Panc1 (cell line): ENCODE measurements at regions not wholly inside any gene's neighbourhood (a gene's known extent, or its start where the extent isn't known, plus 50 kb on each side); places are given as distances from the start of the nearest gene placed in this dataset.

Source experiments
- ATAC-seq: fragments of 200-7000 bp; cut with Tn5 transposase; 2 replicates; pipeline ENCODE4 v1.9.1; 2020; ENCODE audit warnings: mild to moderate bottlenecking, moderate library complexity
- BruUV-seq: library from RNA; stranded (reverse); fragments of 400-500 nt; replicated peaks from 2 replicates; lab custom pipeline; 2021; lab: Mats Ljungman, UMichigan
- CTCF ChIA-PET: fragments of 300-600 bp; sonication (Branson Sonifier 250); formaldehyde crosslinking; loops from one replicate; lab custom pipeline; 2022; ENCODE audit warnings: antibody characterized with exemption; lab: Charles Lee
- POLR2A ChIA-PET: fragments of 300-600 bp; sonication (Branson Sonifier 250); formaldehyde crosslinking; loops from one replicate; lab custom pipeline; 2022; ENCODE audit warnings: antibody characterized with exemption; lab: Charles Lee
- DNase-seq: peaks from one replicate; pipeline ENCODE4 v3.0.0-alpha.2; 2010; ENCODE audit warnings: low read depth, low spot score
- H3K27ac ChIP-seq: 2 replicates; pipeline ENCODE4 v1.5.1; 2011; ENCODE audit warnings: mild to moderate bottlenecking, low read length, inconsistent platforms
- H3K27me3 ChIP-seq: fragments of 200-500 bp; sonication (Bioruptor generic); 2 replicates; pipeline ENCODE4 v1.6.0; 2014; ENCODE audit warnings: low read length, inconsistent platforms; ENCODE audit not compliant: control insufficient read depth, insufficient read depth
- H3K36me3 ChIP-seq: fragments of 200-500 bp; sonication (Bioruptor generic); 2 replicates; pipeline ENCODE4 v1.5.1; 2014; ENCODE audit warnings: inconsistent platforms, mild to moderate bottlenecking, low read length, moderate library complexity; ENCODE audit not compliant: control insufficient read depth, insufficient read depth
- H3K4me1 ChIP-seq: 2 replicates; pipeline ENCODE4 v1.5.1; 2011; ENCODE audit warnings: inconsistent platforms, mild to moderate bottlenecking, low read length, moderate library complexity; ENCODE audit not compliant: control insufficient read depth, insufficient read depth
- H3K4me3 ChIP-seq, 2 experiments: 2 replicates each; pipeline ENCODE4 v1.5.1; 2011 to 2012; ENCODE audit warnings: low read depth in 2 of 2, low read length in 2 of 2, mild to moderate bottlenecking in 2 of 2, inconsistent platforms in 1 of 2, moderate library complexity in 1 of 2
- H3K9me3 ChIP-seq: fragments of 200-500 bp; sonication (Bioruptor generic); 2 replicates; pipeline ENCODE4 v1.5.1; 2014; ENCODE audit warnings: low read depth, mild to moderate bottlenecking, inconsistent platforms, low read length, moderate library complexity; ENCODE audit not compliant: control insufficient read depth, insufficient read depth
- POLR2AphosphoS5 ChIP-seq: IDR thresholded peaks from 2 replicates; pipeline ENCODE4 v1.6.1; 2012; ENCODE audit warnings: mild to moderate bottlenecking, low read depth, low read length, moderate library complexity
- SIN3A ChIP-seq: IDR thresholded peaks from 2 replicates; pipeline ENCODE4 v1.6.1; 2012; ENCODE audit warnings: low read depth, mild to moderate bottlenecking, low read length, moderate library complexity, borderline replicate concordance; ENCODE audit not compliant: insufficient read depth
- TCF7L2 ChIP-seq: IDR thresholded peaks from 2 replicates; pipeline ENCODE4 v1.6.1; 2011; ENCODE audit warnings: mild to moderate bottlenecking, low read depth, low read length, inconsistent platforms
- in situ Hi-C: cut with HindIII; loops from 2 replicates; pipeline ENCODE4 v1.10.0; 2016; ENCODE audit warnings: low sequenced_read_pairs, low pct_unique_long_range_greater_than_20kb
- intact Hi-C: fragments of 100-400 bp; cut with micrococcal nuclease; formaldehyde crosslinking; loops from one replicate; pipeline ENCODE4 v1.10.0; 2022; ENCODE audit not compliant: unreplicated experiment
- TF ChIP-seq, protein P1 (sequence below), 2 experiments: IDR thresholded peaks; 2 replicates each; pipeline ENCODE4 v1.6.1; 2011 to 2012; ENCODE audit warnings: low read depth in 2 of 2, control low read depth in 1 of 2, low read length in 1 of 2, mild to moderate bottlenecking in 1 of 2, moderate library complexity in 1 of 2; ENCODE audit not compliant: insufficient read depth in 1 of 2
- TF ChIP-seq, protein P2 (sequence below): fragments of 450-650 bp; IDR thresholded peaks from 2 replicates; pipeline ENCODE4 v1.5.1; 2017; ENCODE audit warnings: mild to moderate bottlenecking

GRCh38 chr10:61100887-61101286, 156.9 kb upstream of the RHOBTB1 start:
- H3K36me3 ChIP-seq: no peaks in the 10 kb centered on the region
- TF ChIP-seq TCF7L2: no peak
- TF ChIP-seq, protein P1, sequence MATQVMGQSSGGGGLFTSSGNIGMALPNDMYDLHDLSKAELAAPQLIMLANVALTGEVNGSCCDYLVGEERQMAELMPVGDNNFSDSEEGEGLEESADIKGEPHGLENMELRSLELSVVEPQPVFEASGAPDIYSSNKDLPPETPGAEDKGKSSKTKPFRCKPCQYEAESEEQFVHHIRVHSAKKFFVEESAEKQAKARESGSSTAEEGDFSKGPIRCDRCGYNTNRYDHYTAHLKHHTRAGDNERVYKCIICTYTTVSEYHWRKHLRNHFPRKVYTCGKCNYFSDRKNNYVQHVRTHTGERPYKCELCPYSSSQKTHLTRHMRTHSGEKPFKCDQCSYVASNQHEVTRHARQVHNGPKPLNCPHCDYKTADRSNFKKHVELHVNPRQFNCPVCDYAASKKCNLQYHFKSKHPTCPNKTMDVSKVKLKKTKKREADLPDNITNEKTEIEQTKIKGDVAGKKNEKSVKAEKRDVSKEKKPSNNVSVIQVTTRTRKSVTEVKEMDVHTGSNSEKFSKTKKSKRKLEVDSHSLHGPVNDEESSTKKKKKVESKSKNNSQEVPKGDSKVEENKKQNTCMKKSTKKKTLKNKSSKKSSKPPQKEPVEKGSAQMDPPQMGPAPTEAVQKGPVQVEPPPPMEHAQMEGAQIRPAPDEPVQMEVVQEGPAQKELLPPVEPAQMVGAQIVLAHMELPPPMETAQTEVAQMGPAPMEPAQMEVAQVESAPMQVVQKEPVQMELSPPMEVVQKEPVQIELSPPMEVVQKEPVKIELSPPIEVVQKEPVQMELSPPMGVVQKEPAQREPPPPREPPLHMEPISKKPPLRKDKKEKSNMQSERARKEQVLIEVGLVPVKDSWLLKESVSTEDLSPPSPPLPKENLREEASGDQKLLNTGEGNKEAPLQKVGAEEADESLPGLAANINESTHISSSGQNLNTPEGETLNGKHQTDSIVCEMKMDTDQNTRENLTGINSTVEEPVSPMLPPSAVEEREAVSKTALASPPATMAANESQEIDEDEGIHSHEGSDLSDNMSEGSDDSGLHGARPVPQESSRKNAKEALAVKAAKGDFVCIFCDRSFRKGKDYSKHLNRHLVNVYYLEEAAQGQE (IDR thresholded peaks at IDR 0.05; ENCODE audit: insufficient read depth in 1 of 2, low read depth in 2 of 2, low read length in 1 of 2): no peak
- no peak for DNase-seq
- no peak overlapping the region for H3K27ac ChIP-seq
- CTCF ChIA-PET: no interaction called here
- POLR2A ChIA-PET: interaction anchor here (0.5 kb wide), 1 partner anchor 330 kb away, joined by 7 read pairs; no protein-coding TSS in a partner anchor
- no peaks in the 10 kb centered on the region for H3K4me1 ChIP-seq
- no peaks in the 10 kb centered on the region for H3K9me3 ChIP-seq
- no peak overlapping the region for H3K4me3 ChIP-seq
- intact Hi-C loops (no loop called here), in situ Hi-C loops (no loop called here)
- H3K27me3 ChIP-seq: no peaks in the 10 kb centered on the region; the same call in 1 of the 2 replicates
- ATAC-seq: no peak
- BruUV-seq: no TSS peak

DNA sequence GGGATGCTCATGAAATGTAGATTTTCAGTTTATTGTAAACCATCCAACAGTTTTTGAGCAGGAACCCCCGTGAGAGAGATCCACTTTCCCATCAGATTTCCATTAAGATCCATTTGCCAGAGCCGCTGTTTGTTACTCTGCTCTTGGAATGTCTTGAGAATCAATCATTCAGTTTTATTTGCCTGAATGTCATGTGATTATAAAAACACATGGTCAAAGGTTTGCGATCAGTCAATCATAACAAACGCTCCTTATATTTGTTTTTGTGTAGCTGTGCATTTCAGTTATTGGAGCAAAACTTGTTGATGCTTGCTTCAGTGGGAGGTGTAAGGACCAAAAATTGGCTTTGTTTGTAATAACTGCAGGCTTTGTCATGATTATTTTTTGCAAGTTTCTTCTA, 155.8 kb upstream of the RHOBTB1 start:
- no peaks in the 10 kb centered on the region for H3K9me3 ChIP-seq
- TF ChIP-seq, protein P1 (IDR thresholded peaks at IDR 0.05; ENCODE audit: insufficient read depth in 1 of 2, low read depth in 2 of 2, low read length in 1 of 2): no peak
- TF ChIP-seq TCF7L2 (no peak), SIN3A (no peak), POLR2AphosphoS5 (no peak)
- TF ChIP-seq, protein P2, sequence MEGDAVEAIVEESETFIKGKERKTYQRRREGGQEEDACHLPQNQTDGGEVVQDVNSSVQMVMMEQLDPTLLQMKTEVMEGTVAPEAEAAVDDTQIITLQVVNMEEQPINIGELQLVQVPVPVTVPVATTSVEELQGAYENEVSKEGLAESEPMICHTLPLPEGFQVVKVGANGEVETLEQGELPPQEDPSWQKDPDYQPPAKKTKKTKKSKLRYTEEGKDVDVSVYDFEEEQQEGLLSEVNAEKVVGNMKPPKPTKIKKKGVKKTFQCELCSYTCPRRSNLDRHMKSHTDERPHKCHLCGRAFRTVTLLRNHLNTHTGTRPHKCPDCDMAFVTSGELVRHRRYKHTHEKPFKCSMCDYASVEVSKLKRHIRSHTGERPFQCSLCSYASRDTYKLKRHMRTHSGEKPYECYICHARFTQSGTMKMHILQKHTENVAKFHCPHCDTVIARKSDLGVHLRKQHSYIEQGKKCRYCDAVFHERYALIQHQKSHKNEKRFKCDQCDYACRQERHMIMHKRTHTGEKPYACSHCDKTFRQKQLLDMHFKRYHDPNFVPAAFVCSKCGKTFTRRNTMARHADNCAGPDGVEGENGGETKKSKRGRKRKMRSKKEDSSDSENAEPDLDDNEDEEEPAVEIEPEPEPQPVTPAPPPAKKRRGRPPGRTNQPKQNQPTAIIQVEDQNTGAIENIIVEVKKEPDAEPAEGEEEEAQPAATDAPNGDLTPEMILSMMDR: no peak
- BruUV-seq: no TSS peak
- no peaks in the 10 kb centered on the region; the same call in 1 of the 2 replicates for H3K27me3 ChIP-seq
- H3K4me1 ChIP-seq: no peaks in the 10 kb centered on the region
- no peak overlapping the region for H3K4me3 ChIP-seq
- no peak for ATAC-seq
- in situ Hi-C loops: no loop called here
- intact Hi-C loops: no loop called here
- CTCF ChIA-PET: no interaction called here
- POLR2A ChIA-PET: no interaction called here
- H3K27ac ChIP-seq: no peak overlapping the region
- DNase-seq: no peak
- H3K36me3 ChIP-seq: no peaks in the 10 kb centered on the region
